GM12878 (cell line): ENCODE measurements at regions not wholly inside any gene's neighbourhood (a gene's known extent, or its start where the extent isn't known, plus 50 kb on each side); places are given as distances from the start of the nearest gene placed in this dataset.

Experiments used
- ATAC-seq: fragments of 200-7000 bp; cut with Tn5 transposase; 3 replicates; pipeline ENCODE4 v1.9.1; 2020; ENCODE audit warnings: mild to moderate bottlenecking, moderate library complexity
- BruUV-seq: library from RNA; stranded (reverse); fragments of 400-500 nt; replicated peaks from 2 replicates; lab custom pipeline; 2021; lab: Mats Ljungman, UMichigan
- CTCF ChIA-PET: fragments of 300-600 bp; sonication (Branson Sonifier 250); formaldehyde crosslinking; extraction: SDS; loops from one replicate; lab custom pipeline; 2021; ENCODE audit warnings: inconsistent platforms; lab: Yijun Ruan, JAX
- POLR2A ChIA-PET: fragments of 350-600 bp; formaldehyde crosslinking; extraction: SDS; loops from one replicate; lab custom pipeline; 2021; ENCODE audit warnings: inconsistent platforms; lab: Charles Lee
- RAD21 ChIA-PET: fragments of 300-600 bp; sonication (Branson Sonifier 250); formaldehyde crosslinking; loops from one replicate; lab custom pipeline; 2023; ENCODE audit warnings: antibody characterized with exemption; ENCODE audit not compliant: unreplicated experiment; lab: Charles Lee
- SMC1A ChIA-PET: fragments of 300-600 bp; sonication (Branson Sonifier 250); formaldehyde crosslinking; loops from one replicate; lab custom pipeline; 2023; ENCODE audit not compliant: unreplicated experiment, uncharacterized antibody; lab: Charles Lee
- DNase-seq: peaks from one replicate; pipeline ENCODE4 v3.0.0-alpha.2; 2011; ENCODE audit warnings: low read depth, low spot score
- FAIRE-seq: peaks from 3 replicates; lab custom pipeline; 2011; peaks lifted over from hg19 to GRCh38; lab: Jason Lieb, UNC
- H2AFZ ChIP-seq: 2 replicates; pipeline ENCODE4 v1.6.0; 2011; ENCODE audit warnings: low read depth, low read length, control low read depth; ENCODE audit not compliant: control insufficient read depth
- H3K27ac ChIP-seq: 2 replicates; pipeline ENCODE4 v1.5.1; 2011; ENCODE audit warnings: control low read depth; ENCODE audit not compliant: control insufficient read depth, insufficient read depth
- H3K27me3 ChIP-seq, 2 experiments: replicated peaks in 1 of 2; 2 replicates each; pipeline versions ENCODE4 v1.6.0 to v1.6.1; 2011; ENCODE audit warnings: low read length in 1 of 2; ENCODE audit not compliant: control insufficient read depth in 2 of 2, insufficient read depth in 2 of 2
- H3K36me3 ChIP-seq, 2 experiments: 2 replicates each; pipeline ENCODE4 v1.5.1; 2011; ENCODE audit warnings: low read length in 1 of 2; ENCODE audit not compliant: control insufficient read depth in 2 of 2, insufficient read depth in 2 of 2
- H3K4me1 ChIP-seq: 2 replicates; pipeline ENCODE4 v1.6.1; 2011; ENCODE audit warnings: mild to moderate bottlenecking, low read length, moderate library complexity, mixed read lengths; ENCODE audit not compliant: control insufficient read depth, insufficient read depth
- H3K4me2 ChIP-seq: 2 replicates; pipeline ENCODE4 v1.6.0; 2011; ENCODE audit warnings: control low read depth; ENCODE audit not compliant: control insufficient read depth, insufficient read depth
- H3K4me3 ChIP-seq: fragments of 200-600 bp; sonication (generic); 2 replicates; pipeline ENCODE4 v1.5.1; 2016
- H3K79me2 ChIP-seq: 2 replicates; pipeline ENCODE4 v1.6.0; 2011; ENCODE audit warnings: low read length; ENCODE audit not compliant: control insufficient read depth, insufficient read depth
- H3K9ac ChIP-seq: 2 replicates; pipeline ENCODE4 v1.8.0; 2011; ENCODE audit warnings: low read length, control low read depth, mixed read lengths; ENCODE audit not compliant: control insufficient read depth, insufficient read depth
- H3K9me3 ChIP-seq: replicated peaks from 3 replicates; pipeline ENCODE4 v1.5.1; 2011; ENCODE audit warnings: mild to moderate bottlenecking, low read length; ENCODE audit not compliant: control insufficient read depth, insufficient read depth
- H4K20me1 ChIP-seq: 2 replicates; pipeline ENCODE4 v1.6.0; 2011; ENCODE audit not compliant: control insufficient read depth, insufficient read depth
- CBFB ChIP-seq: IDR thresholded peaks from 2 replicates; pipeline ENCODE4 v1.6.1; 2016; ENCODE audit warnings: antibody characterized with exemption, low read depth
- CBX3 ChIP-seq: fragments of 200-600 bp; sonication (generic); IDR thresholded peaks from 2 replicates; pipeline ENCODE4 v1.6.1; 2016; ENCODE audit warnings: low read depth, borderline replicate concordance
- CEBPB ChIP-seq, 2 experiments: fragments of 150-350 bp in 1 of 2; IDR thresholded peaks; 2 replicates each; pipeline ENCODE4 v1.6.1; 2012 to 2014; ENCODE audit warnings: low read depth in 2 of 2, low read length in 2 of 2, borderline replicate concordance in 1 of 2, inconsistent platforms in 1 of 2
- MEF2B ChIP-seq: fragments of 450-650 bp; IDR thresholded peaks from 2 replicates; pipeline ENCODE4 v1.6.1; 2018; ENCODE audit warnings: mild to moderate bottlenecking, moderate library complexity; ENCODE audit not compliant: partially characterized antibody, poor library complexity, severe bottlenecking
- MXI1 ChIP-seq: fragments of 150-350 bp; IDR thresholded peaks from 2 replicates; pipeline ENCODE4 v1.6.1; 2011; ENCODE audit warnings: low read depth, mild to moderate bottlenecking, inconsistent platforms, low read length, improper control_type of control experiment
- NFXL1 ChIP-seq: fragments of 450-650 bp; IDR thresholded peaks from 2 replicates; pipeline ENCODE4 v1.6.1; 2017; ENCODE audit warnings: antibody characterized with exemption, mild to moderate bottlenecking, borderline replicate concordance
- NFYA ChIP-seq: IDR thresholded peaks from 2 replicates; pipeline ENCODE4 v1.6.1; 2011; ENCODE audit warnings: low read depth, mild to moderate bottlenecking, low read length, improper control_type of control experiment, borderline replicate concordance
- POLR2AphosphoS2 ChIP-seq: IDR thresholded peaks from 2 replicates; pipeline ENCODE4 v1.6.1; 2011; ENCODE audit warnings: low read depth, mild to moderate bottlenecking, low read length, improper control_type of control experiment, moderate library complexity
- POLR2AphosphoS5 ChIP-seq: IDR thresholded peaks from 2 replicates; pipeline ENCODE4 v1.6.1; 2011; ENCODE audit warnings: mild to moderate bottlenecking, low read length, inconsistent platforms
- SP1 ChIP-seq: IDR thresholded peaks from one replicate; pipeline ENCODE4 v1.6.1; 2011; ENCODE audit warnings: low read depth, low read length
- TARDBP ChIP-seq: IDR thresholded peaks from 2 replicates; pipeline ENCODE4 v1.6.1; 2016; ENCODE audit warnings: borderline replicate concordance
- YBX1 ChIP-seq: fragments of 450-650 bp; IDR thresholded peaks from 2 replicates; pipeline ENCODE4 v1.6.1; 2016; ENCODE audit warnings: antibody characterized with exemption
- ZNF217 ChIP-seq: fragments of 450-650 bp; IDR thresholded peaks from 2 replicates; pipeline ENCODE4 v1.6.1; 2017; ENCODE audit warnings: antibody characterized with exemption, mild to moderate bottlenecking
- ZNF24 ChIP-seq: fragments of 450-650 bp; IDR thresholded peaks from 2 replicates; pipeline ENCODE4 v1.6.1; 2017; ENCODE audit warnings: antibody characterized with exemption, mild to moderate bottlenecking
- ZNF622 ChIP-seq: fragments of 450-650 bp; IDR thresholded peaks from 2 replicates; pipeline ENCODE4 v1.6.1; 2017; ENCODE audit warnings: mild to moderate bottlenecking, inconsistent platforms
- ZSCAN29 ChIP-seq: fragments of 450-650 bp; IDR thresholded peaks from 2 replicates; pipeline ENCODE4 v1.6.1; 2017; ENCODE audit warnings: mild to moderate bottlenecking, moderate library complexity
- whole genome bisulfite sequencing: methylation state at CpG from one replicate; pipeline ENCODE4 v1.1.6; 2016; ENCODE audit warnings: low lambda C conversion rate; ENCODE audit not compliant: insufficient replicate concordance, insufficient coverage; ENCODE audit errors: missing lambda C conversion rate; 5-methylcytosine and 5-hydroxymethylcytosine counted together
- in situ Hi-C: fragments of 300-500 bp; cut with MboI; formaldehyde crosslinking; loops from 9 replicates; pipeline ENCODE4 v1.14.3; 2018; ENCODE audit warnings: mixed read lengths
- intact Hi-C: fragments of 100-400 bp; cut with micrococcal nuclease; formaldehyde crosslinking; loops from one replicate; pipeline ENCODE4 v1.14.2; 2022; ENCODE audit not compliant: unreplicated experiment
- TF ChIP-seq, protein P1 (sequence below): fragments of 150-350 bp; IDR thresholded peaks from 2 replicates; pipeline ENCODE4 v1.6.1; 2016; ENCODE audit warnings: low read depth, low read length
- TF ChIP-seq, protein P2 (sequence below): fragments of 450-650 bp; IDR thresholded peaks from 2 replicates; pipeline ENCODE4 v1.6.1; 2017; ENCODE audit warnings: borderline replicate concordance

DNA sequence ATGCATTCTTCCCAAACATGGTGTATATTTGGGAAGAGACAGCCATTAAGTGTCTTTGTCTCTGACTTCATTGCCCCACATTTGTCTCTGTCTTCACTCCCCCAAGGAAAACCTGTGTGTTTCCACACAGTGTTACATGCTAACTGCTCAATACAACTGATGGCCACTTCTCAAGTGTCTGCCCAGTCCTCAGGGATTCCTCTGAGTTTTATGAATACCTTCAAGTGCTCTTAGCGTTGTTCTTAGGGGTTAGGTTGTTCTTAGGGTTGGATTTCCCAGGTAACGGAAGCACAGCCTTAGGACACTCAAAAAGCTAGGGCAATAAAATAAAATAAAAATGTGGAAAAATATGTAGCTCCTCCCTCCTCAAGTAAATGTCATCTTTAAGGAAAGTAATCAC lies 64.7 kb upstream of the PLAC8 start:
- Histone ChIP-seq H3K9ac (no peak overlapping the region), H3K27ac (no peak overlapping the region), H3K4me1 (peaks cover 42% of the 10 kb centered on the region), H3K27me3 (no peaks in the 10 kb centered on the region), H3K79me2 (no peaks in the 10 kb centered on the region; the same call in 1 of the 2 replicates), H2AFZ (no peak overlapping the region), H3K36me3 (no peaks in the 10 kb centered on the region), H4K20me1 (no peaks in the 10 kb centered on the region), H3K4me3 (no peak overlapping the region), H3K4me2 (no peak overlapping the region), H3K9me3 (no peaks in the 10 kb centered on the region)
- RAD21 ChIA-PET = interaction anchor here (1.7 to 2.2 kb wide), 2 partner anchors 62 to 66 kb away, joined by 5 to 10 read pairs; no protein-coding TSS in a partner anchor
- DNase-seq (no peak), FAIRE-seq (no peak), ATAC-seq (no peak)
- in situ Hi-C loops (no loop called here), intact Hi-C loops (loop anchor here (5.0 kb wide), 1 partner anchor 78 kb away; no protein-coding TSS in a partner anchor)
- no TSS peak for BruUV-seq
- 17% methylated on average over 2 of the region's 2 CpGs for WGBS
- CTCF ChIA-PET = interaction anchor here (1.4 to 1.6 kb wide), 3 partner anchors 33 to 81 kb away, joined by 3 to 5 read pairs (median 4); no protein-coding TSS in a partner anchor
- POLR2A ChIA-PET = interaction anchor here (1.0 to 3.6 kb wide), 4 partner anchors 39 to 101 kb away, joined by 3 to 19 read pairs (median 4); no protein-coding TSS in a partner anchor
- SMC1A ChIA-PET = interaction anchor here (0.6 to 4.4 kb wide), 5 partner anchors 32 to 92 kb away, joined by 3 to 61 read pairs (median 9); partner anchors contain the start of gene PLAC8
- TF ChIP-seq POLR2AphosphoS5 (no peak), POLR2AphosphoS2 (no peak), YBX1 (no peak), TARDBP (no peak), NFYA (no peak), ZNF217 (no peak), CBX3 (no peak), MXI1 (no peak), ZNF24 (no peak), ZNF622 (no peak), NFXL1 (no peak), CBFB (no peak), SP1 (no peak), MEF2B (no peak), ZSCAN29 (no peak), CEBPB (IDR thresholded peaks at IDR 0.05; ENCODE audit: borderline replicate concordance in 1 of 2, low read depth in 2 of 2, low read length in 2 of 2) (no peak)
- TF ChIP-seq, protein P1, sequence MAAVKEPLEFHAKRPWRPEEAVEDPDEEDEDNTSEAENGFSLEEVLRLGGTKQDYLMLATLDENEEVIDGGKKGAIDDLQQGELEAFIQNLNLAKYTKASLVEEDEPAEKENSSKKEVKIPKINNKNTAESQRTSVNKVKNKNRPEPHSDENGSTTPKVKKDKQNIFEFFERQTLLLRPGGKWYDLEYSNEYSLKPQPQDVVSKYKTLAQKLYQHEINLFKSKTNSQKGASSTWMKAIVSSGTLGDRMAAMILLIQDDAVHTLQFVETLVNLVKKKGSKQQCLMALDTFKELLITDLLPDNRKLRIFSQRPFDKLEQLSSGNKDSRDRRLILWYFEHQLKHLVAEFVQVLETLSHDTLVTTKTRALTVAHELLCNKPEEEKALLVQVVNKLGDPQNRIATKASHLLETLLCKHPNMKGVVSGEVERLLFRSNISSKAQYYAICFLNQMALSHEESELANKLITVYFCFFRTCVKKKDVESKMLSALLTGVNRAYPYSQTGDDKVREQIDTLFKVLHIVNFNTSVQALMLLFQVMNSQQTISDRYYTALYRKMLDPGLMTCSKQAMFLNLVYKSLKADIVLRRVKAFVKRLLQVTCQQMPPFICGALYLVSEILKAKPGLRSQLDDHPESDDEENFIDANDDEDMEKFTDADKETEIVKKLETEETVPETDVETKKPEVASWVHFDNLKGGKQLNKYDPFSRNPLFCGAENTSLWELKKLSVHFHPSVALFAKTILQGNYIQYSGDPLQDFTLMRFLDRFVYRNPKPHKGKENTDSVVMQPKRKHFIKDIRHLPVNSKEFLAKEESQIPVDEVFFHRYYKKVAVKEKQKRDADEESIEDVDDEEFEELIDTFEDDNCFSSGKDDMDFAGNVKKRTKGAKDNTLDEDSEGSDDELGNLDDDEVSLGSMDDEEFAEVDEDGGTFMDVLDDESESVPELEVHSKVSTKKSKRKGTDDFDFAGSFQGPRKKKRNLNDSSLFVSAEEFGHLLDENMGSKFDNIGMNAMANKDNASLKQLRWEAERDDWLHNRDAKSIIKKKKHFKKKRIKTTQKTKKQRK = no peak
- TF ChIP-seq, protein P2, sequence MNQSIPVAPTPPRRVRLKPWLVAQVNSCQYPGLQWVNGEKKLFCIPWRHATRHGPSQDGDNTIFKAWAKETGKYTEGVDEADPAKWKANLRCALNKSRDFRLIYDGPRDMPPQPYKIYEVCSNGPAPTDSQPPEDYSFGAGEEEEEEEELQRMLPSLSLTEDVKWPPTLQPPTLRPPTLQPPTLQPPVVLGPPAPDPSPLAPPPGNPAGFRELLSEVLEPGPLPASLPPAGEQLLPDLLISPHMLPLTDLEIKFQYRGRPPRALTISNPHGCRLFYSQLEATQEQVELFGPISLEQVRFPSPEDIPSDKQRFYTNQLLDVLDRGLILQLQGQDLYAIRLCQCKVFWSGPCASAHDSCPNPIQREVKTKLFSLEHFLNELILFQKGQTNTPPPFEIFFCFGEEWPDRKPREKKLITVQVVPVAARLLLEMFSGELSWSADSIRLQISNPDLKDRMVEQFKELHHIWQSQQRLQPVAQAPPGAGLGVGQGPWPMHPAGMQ = no peak
- TF ChIP-seq, all 136 proteins: peak for 0
